Neural cell (in vitro differentiated cells): ENCODE measurements at regions not wholly inside any gene's neighbourhood (a gene's known extent, or its start where the extent isn't known, plus 50 kb on each side); places are given as distances from the start of the nearest gene placed in this dataset.

Experiments
- CTCF ChIP-seq: fragments of 450-650 bp; IDR thresholded peaks from 2 replicates; pipeline ENCODE4 v1.5.1; 2014; ENCODE audit warnings: antibody characterized with exemption, mild to moderate bottlenecking, moderate library complexity; ENCODE audit not compliant: poor library complexity, severe bottlenecking
- EZH2 ChIP-seq: fragments of 200-600, 300-800 bp; shearing (Covaris generic), sonication (generic); IDR thresholded peaks from 2 replicates; pipeline ENCODE4 v1.6.1; 2014; ENCODE audit warnings: antibody characterized with exemption, low read length, borderline replicate concordance, mild to moderate bottlenecking; ENCODE audit not compliant: insufficient read depth, poor library complexity, severe bottlenecking
- POLR2AphosphoS5 ChIP-seq: IDR thresholded peaks from 2 replicates; pipeline ENCODE4 v1.6.1; 2012
- RAD21 ChIP-seq: fragments of 450-650 bp; conservative IDR thresholded peaks from 2 replicates; pipeline ENCODE4 v1.6.1; 2014; ENCODE audit warnings: antibody characterized with exemption, mild to moderate bottlenecking, moderate library complexity
- TF ChIP-seq, protein P1 (sequence below): IDR thresholded peaks from 2 replicates; pipeline ENCODE4 v1.6.1; 2012; ENCODE audit warnings: borderline replicate concordance

DNA sequence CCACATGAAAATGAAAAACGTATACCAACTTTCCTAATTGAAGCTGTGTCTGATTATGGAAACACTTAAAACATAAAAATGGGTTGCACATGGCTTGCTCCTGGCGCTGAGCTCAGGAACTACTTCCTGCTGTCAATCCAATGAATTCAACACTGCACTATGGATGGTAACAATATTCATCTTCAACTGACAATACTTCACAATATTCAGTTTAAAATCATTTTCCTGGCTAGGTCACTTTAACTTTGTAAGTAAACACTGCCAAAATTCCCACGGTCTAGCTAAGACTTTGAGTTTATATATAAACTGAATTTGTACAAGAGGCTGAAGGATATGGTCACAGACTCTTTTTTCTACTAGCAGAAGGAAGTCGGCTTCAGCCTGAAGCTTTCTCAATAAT lies 556.9 kb downstream of the TNS3 start:
- no peak for TF ChIP-seq POLR2AphosphoS5
- no peak for TF ChIP-seq CTCF
- TF ChIP-seq, protein P1, sequence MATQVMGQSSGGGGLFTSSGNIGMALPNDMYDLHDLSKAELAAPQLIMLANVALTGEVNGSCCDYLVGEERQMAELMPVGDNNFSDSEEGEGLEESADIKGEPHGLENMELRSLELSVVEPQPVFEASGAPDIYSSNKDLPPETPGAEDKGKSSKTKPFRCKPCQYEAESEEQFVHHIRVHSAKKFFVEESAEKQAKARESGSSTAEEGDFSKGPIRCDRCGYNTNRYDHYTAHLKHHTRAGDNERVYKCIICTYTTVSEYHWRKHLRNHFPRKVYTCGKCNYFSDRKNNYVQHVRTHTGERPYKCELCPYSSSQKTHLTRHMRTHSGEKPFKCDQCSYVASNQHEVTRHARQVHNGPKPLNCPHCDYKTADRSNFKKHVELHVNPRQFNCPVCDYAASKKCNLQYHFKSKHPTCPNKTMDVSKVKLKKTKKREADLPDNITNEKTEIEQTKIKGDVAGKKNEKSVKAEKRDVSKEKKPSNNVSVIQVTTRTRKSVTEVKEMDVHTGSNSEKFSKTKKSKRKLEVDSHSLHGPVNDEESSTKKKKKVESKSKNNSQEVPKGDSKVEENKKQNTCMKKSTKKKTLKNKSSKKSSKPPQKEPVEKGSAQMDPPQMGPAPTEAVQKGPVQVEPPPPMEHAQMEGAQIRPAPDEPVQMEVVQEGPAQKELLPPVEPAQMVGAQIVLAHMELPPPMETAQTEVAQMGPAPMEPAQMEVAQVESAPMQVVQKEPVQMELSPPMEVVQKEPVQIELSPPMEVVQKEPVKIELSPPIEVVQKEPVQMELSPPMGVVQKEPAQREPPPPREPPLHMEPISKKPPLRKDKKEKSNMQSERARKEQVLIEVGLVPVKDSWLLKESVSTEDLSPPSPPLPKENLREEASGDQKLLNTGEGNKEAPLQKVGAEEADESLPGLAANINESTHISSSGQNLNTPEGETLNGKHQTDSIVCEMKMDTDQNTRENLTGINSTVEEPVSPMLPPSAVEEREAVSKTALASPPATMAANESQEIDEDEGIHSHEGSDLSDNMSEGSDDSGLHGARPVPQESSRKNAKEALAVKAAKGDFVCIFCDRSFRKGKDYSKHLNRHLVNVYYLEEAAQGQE = no peak
- TF ChIP-seq RAD21 = no peak
- TF ChIP-seq EZH2 = no peak
